ENCODE measurements at regions not wholly inside any gene's neighbourhood (a gene's known extent, or its start where the extent isn't known, plus 50 kb on each side); places are given as distances from the start of the nearest gene placed in this dataset.
"Not testable (repeated sequence)": the region's sequence is repeated elsewhere in the genome, so short reads cannot be mapped to it uniquely, and the experiment has no call there.

DNA sequence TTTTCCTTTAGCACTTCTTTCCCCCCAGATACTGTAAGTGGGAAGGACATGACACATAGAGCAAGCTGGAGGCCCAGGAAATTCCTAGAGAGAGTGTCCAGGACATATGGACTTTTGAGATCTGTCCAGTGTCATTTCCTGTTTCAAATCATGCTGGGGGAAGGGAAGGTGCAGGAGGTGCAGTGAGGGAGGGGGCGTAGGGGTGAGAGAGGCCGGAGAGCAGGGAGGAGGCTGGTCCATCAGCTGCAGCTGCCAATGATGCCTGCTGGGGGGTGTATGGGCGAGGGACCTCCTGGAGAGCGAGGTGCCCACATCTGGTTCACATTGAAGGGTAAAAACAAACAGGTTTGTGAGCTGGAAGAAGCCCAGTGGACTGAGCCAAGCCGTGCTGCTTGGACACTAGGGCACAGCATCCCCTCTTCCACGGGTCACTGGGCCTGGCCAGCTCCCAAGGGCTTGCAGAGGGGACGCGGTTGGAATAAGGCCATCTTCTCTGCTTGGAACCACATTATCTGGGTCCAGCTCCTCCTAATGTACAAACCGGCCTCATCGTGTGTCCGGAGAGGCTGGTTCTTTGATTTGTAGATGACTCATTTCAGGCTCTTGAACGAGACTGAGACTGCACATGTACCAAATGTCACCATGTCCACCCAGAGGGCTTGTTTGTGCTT is 70.4 kb upstream of the SMURF2 start:
- Histone ChIP-seq H3K4me3 (ENCODE audit: low read depth, low read length) (no peak overlapping the region), H3K27me3 (ENCODE audit: control insufficient read depth, insufficient read depth, low read length) (no peaks in the 10 kb centered on the region), H3K36me3 (ENCODE audit: control insufficient read depth, insufficient read depth, low read length) (no peaks in the 10 kb centered on the region)
- DNase-seq (ENCODE audit: low read depth) (no peak), FAIRE-seq (no peak)
- TF ChIP-seq, protein P1, sequence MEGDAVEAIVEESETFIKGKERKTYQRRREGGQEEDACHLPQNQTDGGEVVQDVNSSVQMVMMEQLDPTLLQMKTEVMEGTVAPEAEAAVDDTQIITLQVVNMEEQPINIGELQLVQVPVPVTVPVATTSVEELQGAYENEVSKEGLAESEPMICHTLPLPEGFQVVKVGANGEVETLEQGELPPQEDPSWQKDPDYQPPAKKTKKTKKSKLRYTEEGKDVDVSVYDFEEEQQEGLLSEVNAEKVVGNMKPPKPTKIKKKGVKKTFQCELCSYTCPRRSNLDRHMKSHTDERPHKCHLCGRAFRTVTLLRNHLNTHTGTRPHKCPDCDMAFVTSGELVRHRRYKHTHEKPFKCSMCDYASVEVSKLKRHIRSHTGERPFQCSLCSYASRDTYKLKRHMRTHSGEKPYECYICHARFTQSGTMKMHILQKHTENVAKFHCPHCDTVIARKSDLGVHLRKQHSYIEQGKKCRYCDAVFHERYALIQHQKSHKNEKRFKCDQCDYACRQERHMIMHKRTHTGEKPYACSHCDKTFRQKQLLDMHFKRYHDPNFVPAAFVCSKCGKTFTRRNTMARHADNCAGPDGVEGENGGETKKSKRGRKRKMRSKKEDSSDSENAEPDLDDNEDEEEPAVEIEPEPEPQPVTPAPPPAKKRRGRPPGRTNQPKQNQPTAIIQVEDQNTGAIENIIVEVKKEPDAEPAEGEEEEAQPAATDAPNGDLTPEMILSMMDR (IDR thresholded peaks at IDR 0.05; ENCODE audit: insufficient read depth, low read length, severe bottlenecking), result no peak

DNA sequence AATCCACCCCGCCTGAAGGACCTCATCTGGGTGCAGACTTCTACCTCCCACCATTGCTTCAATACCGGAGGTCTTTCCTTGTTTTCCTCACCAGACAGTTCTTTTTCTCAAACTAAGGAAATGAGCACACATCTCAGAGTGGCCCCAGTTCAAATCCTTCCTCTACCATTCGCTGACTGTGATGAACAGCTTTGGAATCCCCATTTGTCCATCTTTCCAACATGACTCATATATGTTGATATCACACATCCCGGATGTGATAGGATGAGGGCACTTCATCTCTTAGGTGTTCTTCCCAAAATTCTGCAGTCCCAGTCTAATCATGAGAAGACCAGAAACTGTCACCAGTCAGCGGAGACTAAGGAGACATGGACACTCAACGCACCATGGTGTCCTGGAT is 67.9 kb upstream of the SMURF2 start:
- H3K4me3 ChIP-seq (ENCODE audit: low read depth, low read length); H3K36me3 ChIP-seq (ENCODE audit: control insufficient read depth, insufficient read depth, low read length); H3K27me3 ChIP-seq (ENCODE audit: control insufficient read depth, insufficient read depth, low read length); FAIRE-seq: not testable (repeated sequence)
- peak; percentile 63 for DNase-seq (ENCODE audit: low read depth)

DNA sequence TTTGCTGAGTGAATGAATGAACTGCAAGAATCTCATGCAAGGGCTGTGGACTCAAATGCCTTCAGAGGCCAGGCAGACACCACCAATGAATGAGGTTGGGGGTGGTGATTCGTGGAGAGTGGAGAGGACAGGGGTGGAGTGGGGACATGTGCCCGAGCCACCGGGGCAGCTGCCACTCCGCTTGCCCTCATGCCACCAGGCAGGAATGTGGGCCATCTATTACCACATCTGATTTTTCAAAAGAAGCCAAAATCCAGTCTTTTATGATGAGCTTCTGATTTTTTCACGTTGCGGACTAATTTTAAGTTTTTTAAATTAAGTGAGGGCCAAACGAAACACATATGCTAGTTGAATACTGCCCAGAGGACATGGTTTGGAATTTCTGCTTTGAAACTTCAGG is 67.1 kb upstream of the SMURF2 start:
- FAIRE-seq (no peak), DNase-seq (ENCODE audit: low read depth) (no peak)
- Histone ChIP-seq H3K4me3 (ENCODE audit: low read depth, low read length) (no peak overlapping the region), H3K27me3 (ENCODE audit: control insufficient read depth, insufficient read depth, low read length) (no peaks in the 10 kb centered on the region), H3K36me3 (ENCODE audit: control insufficient read depth, insufficient read depth, low read length) (no peaks in the 10 kb centered on the region)
- TF ChIP-seq, protein P1 (IDR thresholded peaks at IDR 0.05; ENCODE audit: insufficient read depth, low read length, severe bottlenecking), result no peak

DNA sequence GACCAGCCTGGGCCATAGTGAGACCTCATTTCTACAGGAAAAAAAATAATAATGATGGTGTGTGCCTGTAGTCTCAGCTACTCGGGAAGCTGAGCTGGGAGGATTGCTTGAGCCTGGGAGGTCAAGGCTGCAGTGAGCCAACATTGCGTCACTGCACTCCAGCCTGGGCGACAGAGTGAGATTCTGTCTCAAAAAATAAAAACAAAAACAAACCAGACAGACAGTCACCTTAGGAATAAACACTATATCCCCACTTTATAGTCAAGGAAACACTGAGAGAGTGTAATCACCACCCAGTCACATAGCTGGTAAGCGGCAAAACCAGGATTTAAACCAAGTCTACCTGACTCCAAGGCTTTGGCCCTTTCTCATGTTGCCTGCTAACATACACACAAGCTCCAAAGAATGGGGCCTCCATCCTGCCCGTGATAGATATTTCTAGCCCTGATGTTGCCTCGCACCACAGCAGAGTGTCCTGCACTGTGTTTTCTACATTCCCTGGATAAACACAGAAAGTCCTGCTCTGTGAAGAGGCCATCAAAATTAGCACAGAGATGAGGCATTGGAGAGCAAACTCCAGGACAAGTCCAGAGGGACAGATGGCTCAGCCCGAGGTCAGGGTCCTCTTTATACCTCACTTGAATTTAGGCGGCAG is 66.1 kb upstream of the SMURF2 start:
- FAIRE-seq (no peak), DNase-seq (ENCODE audit: low read depth) (no peak)
- TF ChIP-seq, protein P1 (IDR thresholded peaks at IDR 0.05; ENCODE audit: insufficient read depth, low read length, severe bottlenecking), result no peak

DNA sequence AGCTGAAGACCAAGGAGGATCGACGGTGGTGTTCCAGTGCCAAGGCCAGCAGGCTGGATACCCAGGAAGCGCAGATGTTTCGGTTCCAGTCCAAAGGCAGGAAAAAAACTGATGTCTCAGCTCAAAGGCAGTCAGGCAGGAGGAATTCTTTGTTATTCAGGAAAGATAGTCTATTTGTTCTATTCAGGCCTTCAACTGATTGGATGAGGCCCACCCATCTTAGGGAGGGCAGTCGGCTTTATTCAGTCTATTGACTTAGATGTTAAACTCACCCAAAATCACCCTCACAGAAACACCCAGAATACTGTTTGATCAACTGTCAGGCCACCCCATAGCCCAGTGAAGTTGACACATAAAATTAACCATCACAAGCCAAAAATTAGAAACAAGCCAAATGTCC is 63.9 kb upstream of the SMURF2 start:
- not testable (repeated sequence) for H3K4me3 ChIP-seq (ENCODE audit: low read depth, low read length); H3K27me3 ChIP-seq (ENCODE audit: control insufficient read depth, insufficient read depth, low read length); H3K36me3 ChIP-seq (ENCODE audit: control insufficient read depth, insufficient read depth, low read length); FAIRE-seq; DNase-seq (ENCODE audit: low read depth)

More for the DNA sequence above, 66.1 kb upstream of the SMURF2 start:
- Histone ChIP-seq H3K36me3 (ENCODE audit: control insufficient read depth, insufficient read depth, low read length) (no peaks in the 10 kb centered on the region), H3K27me3 (ENCODE audit: control insufficient read depth, insufficient read depth, low read length) (no peaks in the 10 kb centered on the region), H3K4me3 (ENCODE audit: low read depth, low read length) (no peak overlapping the region)

DNA sequence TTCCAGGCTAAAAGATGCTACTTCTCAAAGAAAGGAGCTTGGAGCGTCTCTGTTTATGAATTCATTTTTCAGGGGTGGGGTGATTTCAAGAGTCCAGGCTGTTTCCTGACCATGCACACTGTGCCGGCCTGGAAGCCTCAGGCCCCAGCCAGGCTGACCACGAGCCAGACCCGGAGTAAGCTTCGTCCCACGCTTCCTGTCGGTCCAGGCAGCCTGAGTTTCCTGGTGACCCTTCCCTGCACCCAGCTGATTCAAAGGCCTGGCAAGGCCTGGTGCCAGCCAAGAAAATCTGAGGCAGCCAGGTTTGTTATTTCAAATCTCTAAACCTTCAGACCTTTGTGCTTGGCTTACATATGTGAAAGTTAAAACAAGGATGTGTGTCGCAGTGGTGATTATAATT is 62.1 kb upstream of the SMURF2 start:
- not testable (repeated sequence) for DNase-seq (ENCODE audit: low read depth); H3K4me3 ChIP-seq (ENCODE audit: low read depth, low read length); H3K36me3 ChIP-seq (ENCODE audit: control insufficient read depth, insufficient read depth, low read length); FAIRE-seq; H3K27me3 ChIP-seq (ENCODE audit: control insufficient read depth, insufficient read depth, low read length)

DNA sequence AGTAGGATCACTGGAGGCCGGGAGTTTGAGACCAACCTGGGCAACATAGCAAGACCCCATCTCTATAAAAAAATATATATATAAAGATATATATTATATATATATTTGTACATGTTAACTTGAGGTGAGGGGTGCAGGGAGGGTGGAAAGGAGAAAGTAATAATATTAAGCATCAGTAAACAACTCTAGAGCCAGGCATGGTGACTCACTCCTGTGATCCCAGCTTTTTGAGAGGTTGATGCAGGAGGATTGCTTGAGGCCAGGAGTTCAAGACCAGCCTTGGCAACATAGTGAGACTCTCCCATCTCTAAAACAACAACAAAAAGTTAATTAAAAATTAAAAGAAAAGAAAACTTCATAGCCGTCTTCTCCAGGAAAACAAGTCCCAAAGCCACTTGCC is 61.7 kb upstream of the SMURF2 start:
- Histone ChIP-seq H3K36me3 (ENCODE audit: control insufficient read depth, insufficient read depth, low read length) (no peaks in the 10 kb centered on the region), H3K27me3 (ENCODE audit: control insufficient read depth, insufficient read depth, low read length) (no peaks in the 10 kb centered on the region), H3K4me3 (ENCODE audit: low read depth, low read length) (no peak overlapping the region)
- DNase-seq (ENCODE audit: low read depth) (no peak), FAIRE-seq (no peak)
- TF ChIP-seq, protein P1 (IDR thresholded peaks at IDR 0.05; ENCODE audit: insufficient read depth, low read length, severe bottlenecking), result no peak

DNA sequence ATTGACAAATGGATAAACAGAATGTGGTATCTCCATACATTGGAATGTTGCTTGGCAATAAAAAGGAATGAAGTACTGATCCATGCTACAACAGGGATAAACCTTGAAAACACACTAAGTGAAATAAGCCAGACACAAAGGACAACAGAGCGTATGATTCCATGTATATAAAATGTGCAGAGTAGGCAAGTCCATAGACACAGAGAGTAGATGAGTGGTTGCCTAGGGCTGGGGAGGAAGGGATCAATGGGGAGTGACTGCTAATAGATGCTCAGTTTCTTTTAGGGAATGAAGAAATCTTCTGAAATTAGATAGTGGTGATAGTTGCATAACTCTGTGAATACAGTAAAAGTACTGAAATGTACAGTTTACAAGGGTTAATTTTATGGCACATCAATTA is 59.4 kb upstream of the SMURF2 start:
- peak; percentile 43 for DNase-seq (ENCODE audit: low read depth)
- FAIRE-seq; H3K4me3 ChIP-seq (ENCODE audit: low read depth, low read length); H3K36me3 ChIP-seq (ENCODE audit: control insufficient read depth, insufficient read depth, low read length); H3K27me3 ChIP-seq (ENCODE audit: control insufficient read depth, insufficient read depth, low read length): not testable (repeated sequence)

DNA sequence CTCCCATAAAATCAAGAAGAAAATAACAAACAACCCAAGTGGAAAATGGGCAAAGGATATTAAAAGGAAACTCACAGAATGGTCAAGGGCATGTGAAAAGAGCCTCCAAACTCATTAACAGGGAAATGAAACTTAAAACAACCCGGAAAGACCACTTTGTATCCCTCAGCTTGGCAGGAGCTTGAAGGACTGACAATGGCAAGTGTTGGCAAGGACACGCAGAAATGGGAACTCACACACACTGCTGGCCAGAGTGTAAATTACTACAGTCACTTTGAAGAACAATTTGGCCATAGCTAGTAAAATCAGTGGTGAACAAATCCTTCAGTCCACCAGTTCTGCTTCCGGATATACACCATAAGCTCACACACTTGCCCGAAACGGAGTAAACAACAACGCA is 58.1 kb upstream of the SMURF2 start:
- H3K4me3 ChIP-seq (ENCODE audit: low read depth, low read length); DNase-seq (ENCODE audit: low read depth); FAIRE-seq; H3K27me3 ChIP-seq (ENCODE audit: control insufficient read depth, insufficient read depth, low read length); H3K36me3 ChIP-seq (ENCODE audit: control insufficient read depth, insufficient read depth, low read length): not testable (repeated sequence)

DNA sequence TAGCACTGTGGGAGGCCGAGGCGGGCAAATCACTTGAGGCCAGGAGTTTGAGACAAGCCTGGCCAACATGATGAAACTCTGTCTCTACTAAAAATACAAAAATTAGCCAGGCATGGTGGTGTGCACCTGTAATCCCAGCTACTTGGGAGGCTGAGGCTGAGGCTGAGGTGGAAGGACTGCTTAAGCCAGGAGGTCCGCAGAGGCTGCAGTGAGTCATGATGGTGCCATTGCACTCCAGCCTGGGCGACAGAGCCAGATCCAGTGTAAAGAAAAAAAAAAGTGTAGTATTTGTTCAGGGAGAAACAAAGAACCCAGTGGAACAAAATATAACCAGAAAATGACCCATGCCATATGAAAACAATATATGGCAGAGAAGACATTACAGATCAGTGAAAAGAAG is 57.4 kb upstream of the SMURF2 start:
- H3K4me3 ChIP-seq (ENCODE audit: low read depth, low read length); DNase-seq (ENCODE audit: low read depth); FAIRE-seq; H3K27me3 ChIP-seq (ENCODE audit: control insufficient read depth, insufficient read depth, low read length); H3K36me3 ChIP-seq (ENCODE audit: control insufficient read depth, insufficient read depth, low read length): not testable (repeated sequence)
